Ovary (tissue), 7 donors: ENCODE measurements at regions not wholly inside any gene's neighbourhood (a gene's known extent, or its start where the extent isn't known, plus 50 kb on each side); places are given as distances from the start of the nearest gene placed in this dataset.
"Not testable (repeated sequence)": the region's sequence is repeated elsewhere in the genome, so short reads cannot be mapped to it uniquely, and the experiment has no call there.

Source experiments
- DNase-seq, 5 donors: peaks; one replicate each; pipeline ENCODE4 v3.0.0-alpha.2; 2019 to 2020
- H3K27ac ChIP-seq, 2 donors: fragments of 200-600 bp; one replicate each; pipeline versions ENCODE4 v1.5.1 to v1.8.0; 2019 to 2022
- H3K27me3 ChIP-seq: fragments of 200-600 bp; one replicate; pipeline ENCODE4 v1.8.0; 2022
- H3K36me3 ChIP-seq: fragments of 200-600 bp; sonication (generic); one replicate; pipeline ENCODE4 v1.5.1; 2019
- H3K4me1 ChIP-seq: one replicate; pipeline ENCODE4 v1.8.1; 2013; ENCODE audit warnings: mild to moderate bottlenecking, moderate library complexity; ENCODE audit not compliant: insufficient read depth
- H3K4me3 ChIP-seq: fragments of 200-600 bp; sonication (generic); one replicate; pipeline ENCODE4 v1.5.1; 2017
- H3K9me3 ChIP-seq, 2 donors: fragments of 200-600 bp in 1 of 2; sonication (generic) in 1 of 2; one replicate each; pipeline versions ENCODE4 v1.5.1 to v1.8.1; 2013 to 2019; ENCODE audit warnings: mild to moderate bottlenecking in 1 of 2, moderate library complexity in 1 of 2
- CTCF ChIP-seq, 3 donors: fragments of 450-650 bp in 2 of 3; fragments of 200-600 bp in 1 of 3; IDR thresholded peaks; one replicate each; pipeline versions ENCODE4 v1.5.1 to v1.8.0; 2016 to 2022; ENCODE audit warnings: antibody characterized with exemption in 3 of 3, mild to moderate bottlenecking in 1 of 3
- EP300 ChIP-seq: sonication (generic); formaldehyde crosslinking; IDR thresholded peaks from one replicate; pipeline ENCODE4 v1.6.1; 2017; ENCODE audit warnings: antibody characterized with exemption
- POLR2A ChIP-seq: fragments of 450-650 bp; IDR thresholded peaks from one replicate; pipeline ENCODE4 v1.6.1; 2017; ENCODE audit warnings: antibody characterized with exemption, mild to moderate bottlenecking, moderate library complexity
- WGBS, 3 donors: extraction: QIAGEN DNeasy Blood & Tissue Kit in 1 of 3; methylation state at CpG; one replicate each; pipeline versions ENCODE4 v1.1.5 to v1.1.7; 2013 to 2017; 5-methylcytosine and 5-hydroxymethylcytosine counted together
- intact Hi-C, 4 donors: fragments of 100-400 bp; cut with DNase I; formaldehyde crosslinking; loops; one replicate each; pipeline versions ENCODE4 v1.11.0 to v1.15.1; 2022 to 2023
- donor health status: DM: no; HTN: no; CAD: no; lungs with moderate emphysema.
- donor health status: DM: no; HTN: no; CAD: no.
- donor health status: Bipolar disorder and iron deficiency.
- donor health status: DM: no; HTN: no; CAD: no.
- donor health status: DM: yes; HTN: yes; CAD: no.

DNA sequence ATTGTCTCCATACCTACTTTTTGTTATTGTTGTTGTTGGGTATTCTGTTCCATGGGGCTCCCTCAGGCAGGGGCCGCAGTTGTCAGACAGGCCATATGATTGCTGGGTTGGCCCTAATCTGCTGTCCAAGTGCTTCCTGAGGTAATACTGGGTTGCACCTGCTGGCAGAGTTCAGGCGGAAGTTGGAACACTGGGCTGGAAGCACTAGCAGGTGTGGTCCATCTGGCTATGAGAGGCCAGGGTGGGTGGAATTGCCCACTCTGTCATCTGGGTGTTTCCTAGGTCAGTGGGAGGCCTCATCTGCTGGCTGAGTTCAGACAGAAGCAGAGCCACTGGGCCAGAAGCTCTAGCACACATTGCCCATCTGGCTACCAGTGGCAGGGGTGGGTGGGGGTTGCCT is 81.3 kb upstream of the NID2 start:
- TF ChIP-seq EP300 (no peak), POLR2A (no peak), CTCF (IDR thresholded peaks at IDR 0.05) (no peak)
- Histone ChIP-seq H3K27me3 (no peaks in the 10 kb centered on the region), H3K4me1 (no peaks in the 10 kb centered on the region), H3K4me3 (no peak overlapping the region), H3K36me3 (no peaks in the 10 kb centered on the region), H3K27ac (no peak overlapping the region), H3K9me3 (no peaks in the 10 kb centered on the region)
- intact Hi-C loops, result no loop called here
- DNase-seq, result no peak
- WGBS, 3 donors, result 83 to 99% (median 96%) methylated on average over 2 of the region's 2 CpGs

DNA sequence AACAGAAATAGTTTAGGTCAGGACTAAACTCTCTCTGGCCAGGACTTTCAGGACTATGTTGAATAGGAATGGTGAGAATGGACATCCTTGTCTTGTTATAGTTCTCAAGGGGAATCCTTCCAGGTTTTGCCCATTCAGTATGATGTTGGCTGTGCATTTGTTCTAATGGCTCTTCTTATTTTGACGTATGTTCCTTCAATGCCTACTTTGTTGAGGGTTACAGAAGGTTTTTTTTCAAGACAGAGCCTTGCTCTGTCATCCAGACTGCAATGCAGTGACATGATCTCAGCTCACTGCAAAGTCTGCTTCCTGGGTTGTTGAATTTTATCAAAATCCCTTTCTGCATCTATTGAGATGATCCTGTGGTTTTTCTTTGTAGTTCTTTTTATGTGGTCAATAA is 79.5 kb upstream of the NID2 start:
- Histone ChIP-seq H3K9me3 (no peaks in the 10 kb centered on the region), H3K36me3 (no peaks in the 10 kb centered on the region), H3K4me3 (no peak overlapping the region), H3K27me3 (no peaks in the 10 kb centered on the region), H3K4me1 (no peaks in the 10 kb centered on the region), H3K27ac (no peak overlapping the region)
- 83 to 88% (median 87%) methylated on average over 1 of the region's 1 CpG for WGBS, 3 donors
- TF ChIP-seq CTCF (IDR thresholded peaks at IDR 0.05), result no peak
- no peak for TF ChIP-seq POLR2A
- TF ChIP-seq EP300, result no peak
- intact Hi-C loops, result no loop called here
- DNase-seq, result no peak

- intact Hi-C loops, result no loop called here
- Histone ChIP-seq H3K27me3 (no peaks in the 10 kb centered on the region), H3K4me1 (peaks cover 4% of the 10 kb centered on the region), H3K9me3 (no peaks in the 10 kb centered on the region), H3K36me3 (no peaks in the 10 kb centered on the region), H3K27ac (no peak overlapping the region), H3K4me3 (no peak overlapping the region)
- TF ChIP-seq CTCF (IDR thresholded peaks at IDR 0.05) (no peak), EP300 (no peak), POLR2A (no peak)
- no peak for DNase-seq
- WGBS, 3 donors, result 7 to 10% (median 8%) methylated on average over 2 of the region's 2 CpGs
These were observed 77.6 kb upstream of the NID2 start for GRCh38 chr14:52146504-52146903.

GRCh38 chr14:52144099-52144498 is 75.2 kb upstream of the NID2 start:
- H3K4me1 ChIP-seq, H3K27me3 ChIP-seq, intact Hi-C loops, H3K36me3 ChIP-seq, H3K4me3 ChIP-seq, H3K27ac ChIP-seq, H3K9me3 ChIP-seq, DNase-seq: not testable (repeated sequence)
- 93 to 99% (median 97%) methylated on average over 2 of the region's 2 CpGs for WGBS, 3 donors

DNA sequence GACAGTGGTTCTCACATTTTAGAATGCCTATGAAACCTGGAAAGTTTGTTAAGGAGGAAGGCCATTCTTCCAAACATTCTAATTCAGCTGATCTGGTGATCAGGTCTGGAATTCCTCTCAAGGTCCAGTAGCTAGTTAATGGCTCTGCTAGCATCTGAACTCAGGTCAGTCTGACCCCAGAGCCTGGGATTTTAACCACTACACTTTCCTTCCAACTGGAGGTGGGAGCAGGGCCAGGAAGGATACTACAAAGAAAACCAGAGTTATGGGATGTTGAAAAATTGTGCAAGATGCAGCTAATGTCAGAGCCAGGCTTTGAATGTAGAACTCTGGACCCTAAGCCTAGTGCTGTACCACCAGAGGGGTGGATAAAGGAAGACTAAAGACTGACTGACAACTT is 73.6 kb upstream of the NID2 start:
- Histone ChIP-seq H3K27ac (no peak overlapping the region), H3K4me1 (peaks cover 5% of the 10 kb centered on the region), H3K27me3 (no peaks in the 10 kb centered on the region), H3K9me3 (no peaks in the 10 kb centered on the region), H3K4me3 (no peak overlapping the region), H3K36me3 (no peaks in the 10 kb centered on the region)
- DNase-seq, result peak in 4 of 5 donors; percentile 52 to 62 (median 61)
- intact Hi-C loops, result no loop called here
- TF ChIP-seq CTCF (IDR thresholded peaks at IDR 0.05) (no peak), EP300 (no peak), POLR2A (no peak)
